GM23338 (cell line): ENCODE measurements at regions not wholly inside any gene's neighbourhood (a gene's known extent, or its start where the extent isn't known, plus 50 kb on each side); places are given as distances from the start of the nearest gene placed in this dataset.

ENCODE experiments used
- CREB1 ChIP-seq: fragments of 250-450 bp; sonication (Bioruptor Pico); IDR thresholded peaks from 2 replicates; pipeline ENCODE4 v1.5.0; 2020; ENCODE audit warnings: low read depth, mild to moderate bottlenecking, moderate library complexity
- EZH2 ChIP-seq: fragments of 200-600 bp; sonication (generic); IDR thresholded peaks from one replicate; pipeline ENCODE4 v1.8.0; 2017; ENCODE audit warnings: antibody characterized with exemption, mild to moderate bottlenecking, low read depth; ENCODE audit not compliant: unreplicated experiment
- EZH2phosphoT487 ChIP-seq: fragments of 200-600 bp; sonication (generic); IDR thresholded peaks from one replicate; pipeline ENCODE4 v1.8.1; 2018; ENCODE audit warnings: antibody characterized with exemption; ENCODE audit not compliant: unreplicated experiment
- JUNB ChIP-seq: IDR thresholded peaks from one replicate; pipeline ENCODE4 v1.6.1; 2016; ENCODE audit warnings: antibody characterized with exemption; ENCODE audit not compliant: unreplicated experiment
- POLR2AphosphoS5 ChIP-seq: IDR thresholded peaks from 2 replicates; pipeline ENCODE4 v1.6.1; 2016; ENCODE audit warnings: antibody characterized with exemption, low read depth
- STAT1 ChIP-seq: IDR thresholded peaks from one replicate; pipeline ENCODE4 v1.6.1; 2016; ENCODE audit warnings: antibody characterized with exemption; ENCODE audit not compliant: unreplicated experiment
- TF ChIP-seq, protein P1 (sequence below), 2 experiments: fragments of 200-600 bp in 1 of 2; sonication (generic) in 1 of 2; conservative IDR thresholded peaks; 2 replicates each; pipeline versions ENCODE4 v1.5.1 to v1.6.1; 2016 to 2017; ENCODE audit warnings: antibody characterized with exemption in 2 of 2, low read depth in 2 of 2, mild to moderate bottlenecking in 2 of 2, moderate library complexity in 1 of 2
- TF ChIP-seq, protein P2 (sequence below): fragments of 250-450 bp; sonication (Bioruptor Pico); IDR thresholded peaks from 2 replicates; pipeline ENCODE4 v1.5.0; 2020; ENCODE audit warnings: mild to moderate bottlenecking, moderate library complexity
- TF ChIP-seq, protein P3 (sequence below): IDR thresholded peaks from 2 replicates; pipeline ENCODE4 v1.6.1; 2016; ENCODE audit warnings: antibody characterized with exemption
- TF ChIP-seq, protein P4 (sequence below): IDR thresholded peaks from one replicate; pipeline ENCODE4 v1.6.1; 2018; ENCODE audit warnings: antibody characterized with exemption; ENCODE audit not compliant: unreplicated experiment

DNA sequence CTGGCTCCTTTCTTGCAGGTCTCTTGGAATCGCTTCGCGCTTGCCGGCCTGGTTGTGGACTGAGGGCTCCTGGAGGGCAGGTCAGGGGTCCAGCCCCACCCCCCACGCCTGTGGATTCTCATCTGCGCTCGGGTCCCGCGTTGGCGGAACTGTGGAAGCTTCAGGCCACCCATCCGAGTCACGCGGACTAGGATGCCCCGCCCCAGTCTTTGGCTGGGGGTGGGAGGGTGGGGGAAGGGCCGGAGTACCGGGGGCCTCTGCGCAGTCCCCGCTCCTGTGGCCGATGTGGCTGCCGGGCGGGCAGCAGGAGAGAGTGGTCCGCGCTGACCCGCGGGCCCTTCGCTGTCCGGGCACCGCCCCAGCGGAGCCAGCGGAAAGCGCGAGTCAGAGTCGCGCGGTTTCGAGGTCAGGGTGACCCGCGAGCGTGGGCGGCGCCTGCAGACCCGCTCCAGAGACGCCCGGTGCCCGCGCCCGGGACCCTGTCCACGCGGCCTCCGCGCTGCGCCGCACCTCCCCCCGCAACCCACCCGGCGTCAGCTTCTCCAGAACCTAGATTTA lies 114.2 kb downstream of the KLF13 start:
- TF ChIP-seq, protein P1, sequence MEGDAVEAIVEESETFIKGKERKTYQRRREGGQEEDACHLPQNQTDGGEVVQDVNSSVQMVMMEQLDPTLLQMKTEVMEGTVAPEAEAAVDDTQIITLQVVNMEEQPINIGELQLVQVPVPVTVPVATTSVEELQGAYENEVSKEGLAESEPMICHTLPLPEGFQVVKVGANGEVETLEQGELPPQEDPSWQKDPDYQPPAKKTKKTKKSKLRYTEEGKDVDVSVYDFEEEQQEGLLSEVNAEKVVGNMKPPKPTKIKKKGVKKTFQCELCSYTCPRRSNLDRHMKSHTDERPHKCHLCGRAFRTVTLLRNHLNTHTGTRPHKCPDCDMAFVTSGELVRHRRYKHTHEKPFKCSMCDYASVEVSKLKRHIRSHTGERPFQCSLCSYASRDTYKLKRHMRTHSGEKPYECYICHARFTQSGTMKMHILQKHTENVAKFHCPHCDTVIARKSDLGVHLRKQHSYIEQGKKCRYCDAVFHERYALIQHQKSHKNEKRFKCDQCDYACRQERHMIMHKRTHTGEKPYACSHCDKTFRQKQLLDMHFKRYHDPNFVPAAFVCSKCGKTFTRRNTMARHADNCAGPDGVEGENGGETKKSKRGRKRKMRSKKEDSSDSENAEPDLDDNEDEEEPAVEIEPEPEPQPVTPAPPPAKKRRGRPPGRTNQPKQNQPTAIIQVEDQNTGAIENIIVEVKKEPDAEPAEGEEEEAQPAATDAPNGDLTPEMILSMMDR (conservative IDR thresholded peaks at IDR 0.05; ENCODE audit: low read depth in 2 of 2): no peak
- TF ChIP-seq, protein P2, sequence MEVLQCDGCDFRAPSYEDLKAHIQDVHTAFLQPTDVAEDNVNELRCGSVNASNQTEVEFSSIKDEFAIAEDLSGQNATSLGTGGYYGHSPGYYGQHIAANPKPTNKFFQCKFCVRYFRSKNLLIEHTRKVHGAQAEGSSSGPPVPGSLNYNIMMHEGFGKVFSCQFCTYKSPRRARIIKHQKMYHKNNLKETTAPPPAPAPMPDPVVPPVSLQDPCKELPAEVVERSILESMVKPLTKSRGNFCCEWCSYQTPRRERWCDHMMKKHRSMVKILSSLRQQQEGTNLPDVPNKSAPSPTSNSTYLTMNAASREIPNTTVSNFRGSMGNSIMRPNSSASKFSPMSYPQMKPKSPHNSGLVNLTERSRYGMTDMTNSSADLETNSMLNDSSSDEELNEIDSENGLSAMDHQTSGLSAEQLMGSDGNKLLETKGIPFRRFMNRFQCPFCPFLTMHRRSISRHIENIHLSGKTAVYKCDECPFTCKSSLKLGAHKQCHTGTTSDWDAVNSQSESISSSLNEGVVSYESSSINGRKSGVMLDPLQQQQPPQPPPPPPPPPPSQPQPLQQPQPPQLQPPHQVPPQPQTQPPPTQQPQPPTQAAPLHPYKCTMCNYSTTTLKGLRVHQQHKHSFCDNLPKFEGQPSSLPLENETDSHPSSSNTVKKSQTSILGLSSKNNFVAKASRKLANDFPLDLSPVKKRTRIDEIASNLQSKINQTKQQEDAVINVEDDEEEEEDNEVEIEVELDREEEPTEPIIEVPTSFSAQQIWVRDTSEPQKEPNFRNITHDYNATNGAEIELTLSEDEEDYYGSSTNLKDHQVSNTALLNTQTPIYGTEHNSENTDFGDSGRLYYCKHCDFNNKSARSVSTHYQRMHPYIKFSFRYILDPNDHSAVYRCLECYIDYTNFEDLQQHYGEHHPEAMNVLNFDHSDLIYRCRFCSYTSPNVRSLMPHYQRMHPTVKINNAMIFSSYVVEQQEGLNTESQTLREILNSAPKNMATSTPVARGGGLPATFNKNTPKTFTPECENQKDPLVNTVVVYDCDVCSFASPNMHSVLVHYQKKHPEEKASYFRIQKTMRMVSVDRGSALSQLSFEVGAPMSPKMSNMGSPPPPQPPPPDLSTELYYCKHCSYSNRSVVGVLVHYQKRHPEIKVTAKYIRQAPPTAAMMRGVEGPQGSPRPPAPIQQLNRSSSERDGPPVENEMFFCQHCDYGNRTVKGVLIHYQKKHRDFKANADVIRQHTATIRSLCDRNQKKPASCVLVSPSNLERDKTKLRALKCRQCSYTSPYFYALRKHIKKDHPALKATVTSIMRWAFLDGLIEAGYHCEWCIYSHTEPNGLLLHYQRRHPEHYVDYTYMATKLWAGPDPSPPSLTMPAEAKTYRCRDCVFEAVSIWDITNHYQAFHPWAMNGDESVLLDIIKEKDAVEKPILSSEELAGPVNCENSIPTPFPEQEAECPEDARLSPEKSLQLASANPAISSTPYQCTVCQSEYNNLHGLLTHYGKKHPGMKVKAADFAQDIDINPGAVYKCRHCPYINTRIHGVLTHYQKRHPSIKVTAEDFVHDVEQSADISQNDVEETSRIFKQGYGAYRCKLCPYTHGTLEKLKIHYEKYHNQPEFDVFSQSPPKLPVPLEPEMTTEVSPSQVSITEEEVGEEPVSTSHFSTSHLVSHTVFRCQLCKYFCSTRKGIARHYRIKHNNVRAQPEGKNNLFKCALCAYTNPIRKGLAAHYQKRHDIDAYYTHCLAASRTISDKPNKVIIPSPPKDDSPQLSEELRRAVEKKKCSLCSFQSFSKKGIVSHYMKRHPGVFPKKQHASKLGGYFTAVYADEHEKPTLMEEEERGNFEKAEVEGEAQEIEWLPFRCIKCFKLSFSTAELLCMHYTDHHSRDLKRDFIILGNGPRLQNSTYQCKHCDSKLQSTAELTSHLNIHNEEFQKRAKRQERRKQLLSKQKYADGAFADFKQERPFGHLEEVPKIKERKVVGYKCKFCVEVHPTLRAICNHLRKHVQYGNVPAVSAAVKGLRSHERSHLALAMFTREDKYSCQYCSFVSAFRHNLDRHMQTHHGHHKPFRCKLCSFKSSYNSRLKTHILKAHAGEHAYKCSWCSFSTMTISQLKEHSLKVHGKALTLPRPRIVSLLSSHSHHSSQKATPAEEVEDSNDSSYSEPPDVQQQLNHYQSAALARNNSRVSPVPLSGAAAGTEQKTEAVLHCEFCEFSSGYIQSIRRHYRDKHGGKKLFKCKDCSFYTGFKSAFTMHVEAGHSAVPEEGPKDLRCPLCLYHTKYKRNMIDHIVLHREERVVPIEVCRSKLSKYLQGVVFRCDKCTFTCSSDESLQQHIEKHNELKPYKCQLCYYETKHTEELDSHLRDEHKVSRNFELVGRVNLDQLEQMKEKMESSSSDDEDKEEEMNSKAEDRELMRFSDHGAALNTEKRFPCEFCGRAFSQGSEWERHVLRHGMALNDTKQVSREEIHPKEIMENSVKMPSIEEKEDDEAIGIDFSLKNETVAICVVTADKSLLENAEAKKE (CRISPR knock-in tag): no peak
- TF ChIP-seq JUNB: no peak
- TF ChIP-seq POLR2AphosphoS5: no peak
- no peak for TF ChIP-seq STAT1
- no peak for TF ChIP-seq EZH2
- TF ChIP-seq, protein P3, sequence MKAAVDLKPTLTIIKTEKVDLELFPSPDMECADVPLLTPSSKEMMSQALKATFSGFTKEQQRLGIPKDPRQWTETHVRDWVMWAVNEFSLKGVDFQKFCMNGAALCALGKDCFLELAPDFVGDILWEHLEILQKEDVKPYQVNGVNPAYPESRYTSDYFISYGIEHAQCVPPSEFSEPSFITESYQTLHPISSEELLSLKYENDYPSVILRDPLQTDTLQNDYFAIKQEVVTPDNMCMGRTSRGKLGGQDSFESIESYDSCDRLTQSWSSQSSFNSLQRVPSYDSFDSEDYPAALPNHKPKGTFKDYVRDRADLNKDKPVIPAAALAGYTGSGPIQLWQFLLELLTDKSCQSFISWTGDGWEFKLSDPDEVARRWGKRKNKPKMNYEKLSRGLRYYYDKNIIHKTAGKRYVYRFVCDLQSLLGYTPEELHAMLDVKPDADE: no peak
- no peak for TF ChIP-seq CREB1 (CRISPR knock-in tag)
- TF ChIP-seq, protein P4, sequence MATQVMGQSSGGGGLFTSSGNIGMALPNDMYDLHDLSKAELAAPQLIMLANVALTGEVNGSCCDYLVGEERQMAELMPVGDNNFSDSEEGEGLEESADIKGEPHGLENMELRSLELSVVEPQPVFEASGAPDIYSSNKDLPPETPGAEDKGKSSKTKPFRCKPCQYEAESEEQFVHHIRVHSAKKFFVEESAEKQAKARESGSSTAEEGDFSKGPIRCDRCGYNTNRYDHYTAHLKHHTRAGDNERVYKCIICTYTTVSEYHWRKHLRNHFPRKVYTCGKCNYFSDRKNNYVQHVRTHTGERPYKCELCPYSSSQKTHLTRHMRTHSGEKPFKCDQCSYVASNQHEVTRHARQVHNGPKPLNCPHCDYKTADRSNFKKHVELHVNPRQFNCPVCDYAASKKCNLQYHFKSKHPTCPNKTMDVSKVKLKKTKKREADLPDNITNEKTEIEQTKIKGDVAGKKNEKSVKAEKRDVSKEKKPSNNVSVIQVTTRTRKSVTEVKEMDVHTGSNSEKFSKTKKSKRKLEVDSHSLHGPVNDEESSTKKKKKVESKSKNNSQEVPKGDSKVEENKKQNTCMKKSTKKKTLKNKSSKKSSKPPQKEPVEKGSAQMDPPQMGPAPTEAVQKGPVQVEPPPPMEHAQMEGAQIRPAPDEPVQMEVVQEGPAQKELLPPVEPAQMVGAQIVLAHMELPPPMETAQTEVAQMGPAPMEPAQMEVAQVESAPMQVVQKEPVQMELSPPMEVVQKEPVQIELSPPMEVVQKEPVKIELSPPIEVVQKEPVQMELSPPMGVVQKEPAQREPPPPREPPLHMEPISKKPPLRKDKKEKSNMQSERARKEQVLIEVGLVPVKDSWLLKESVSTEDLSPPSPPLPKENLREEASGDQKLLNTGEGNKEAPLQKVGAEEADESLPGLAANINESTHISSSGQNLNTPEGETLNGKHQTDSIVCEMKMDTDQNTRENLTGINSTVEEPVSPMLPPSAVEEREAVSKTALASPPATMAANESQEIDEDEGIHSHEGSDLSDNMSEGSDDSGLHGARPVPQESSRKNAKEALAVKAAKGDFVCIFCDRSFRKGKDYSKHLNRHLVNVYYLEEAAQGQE: no peak
- no peak for TF ChIP-seq EZH2phosphoT487
